Natural killer cell (primary cell): ENCODE measurements at regions not wholly inside any gene's neighbourhood (a gene's known extent, or its start where the extent isn't known, plus 50 kb on each side); places are given as distances from the start of the nearest gene placed in this dataset.

ENCODE experiments used
- ATAC-seq, 3 donors: fragments of 150-1000 bp in 2 of 3; fragments of 200-7000 bp in 1 of 3; cut with Tn5 transposase; 1 replicate in 1 of 3; 2 replicates in 2 of 3; pipeline ENCODE4 v1.10.0; 2021; ENCODE audit warnings: mild to moderate bottlenecking in 2 of 3, moderate library complexity in 2 of 3
- DNase-seq, 2 donors: peaks; one replicate each; pipeline versions ENCODE4 v3.0.0 to v3.0.0-alpha.2; 2013 to 2021; ENCODE audit warnings: mixed read lengths in 1 of 2
- H3K27ac ChIP-seq: one replicate; pipeline ENCODE4 v1.5.1; 2013; ENCODE audit warnings: mild to moderate bottlenecking, low read length
- H3K27me3 ChIP-seq: one replicate; pipeline ENCODE4 v1.6.1; 2013; ENCODE audit warnings: low read length; ENCODE audit not compliant: control insufficient read depth, insufficient read depth
- H3K36me3 ChIP-seq: one replicate; pipeline ENCODE4 v1.6.1; 2013; ENCODE audit warnings: low read length; ENCODE audit not compliant: control insufficient read depth, insufficient read depth
- H3K4me1 ChIP-seq: one replicate; pipeline ENCODE4 v1.6.1; 2013; ENCODE audit warnings: low read length; ENCODE audit not compliant: control insufficient read depth, insufficient read depth
- H3K4me3 ChIP-seq: one replicate; pipeline ENCODE4 v1.5.1; 2013; ENCODE audit warnings: low read length
- H3K9me3 ChIP-seq: one replicate; pipeline ENCODE4 v1.6.1; 2013; ENCODE audit warnings: low read length; ENCODE audit not compliant: control insufficient read depth, insufficient read depth
- H3K27ac Mint-ChIP-seq, 2 donors: one replicate each; pipeline ENCODE4 v1.8.0; 2022; ENCODE audit warnings: mild to moderate bottlenecking in 2 of 2, mixed read lengths in 2 of 2, moderate library complexity in 1 of 2
- H3K27me3 Mint-ChIP-seq, 2 donors: one replicate each; pipeline ENCODE4 v1.8.0; 2022; ENCODE audit warnings: low read depth in 2 of 2, mixed read lengths in 2 of 2
- H3K36me3 Mint-ChIP-seq: one replicate; pipeline ENCODE4 v1.8.0; 2022; ENCODE audit warnings: mixed read lengths
- H3K4me1 Mint-ChIP-seq, 2 donors: one replicate each; pipeline ENCODE4 v1.8.0; 2022; ENCODE audit warnings: mixed read lengths in 2 of 2
- H3K4me3 Mint-ChIP-seq: one replicate; pipeline ENCODE4 v1.8.0; 2022; ENCODE audit warnings: mild to moderate bottlenecking, moderate library complexity, mixed read lengths
- H3K9me3 Mint-ChIP-seq, 2 donors: one replicate each; pipeline ENCODE4 v1.8.0; 2022; ENCODE audit warnings: mixed read lengths in 2 of 2
- CTCF ChIP-seq: fragments of 200-600 bp; IDR thresholded peaks from one replicate; pipeline ENCODE4 v1.8.0; 2022; ENCODE audit warnings: antibody characterized with exemption
- WGBS: methylation state at CpG from one replicate; pipeline ENCODE4 v1.1.7; 2013; ENCODE audit warnings: missing lambda C conversion rate; ENCODE audit not compliant: insufficient coverage; 5-methylcytosine and 5-hydroxymethylcytosine counted together
- intact Hi-C: fragments of 100-400 bp; cut with micrococcal nuclease; formaldehyde crosslinking; loops from one replicate; pipeline ENCODE4 v1.14.2; 2022

- Histone ChIP-seq H3K4me3 (no peak overlapping the region), H3K36me3 (no peaks in the 10 kb centered on the region), H3K27me3 (no peaks in the 10 kb centered on the region), H3K9me3 (no peaks in the 10 kb centered on the region), H3K27ac (no peak overlapping the region), H3K4me1 (no peaks in the 10 kb centered on the region)
- 83% methylated on average over 10 of the region's 10 CpGs for WGBS
- TF ChIP-seq CTCF: no peak
- DNase-seq (no peak), ATAC-seq (no peak)
- Mint-ChIP-seq H3K36me3 (no peaks in the 10 kb centered on the region), H3K27me3 (peaks cover 6 to 7% of the 10 kb centered on the region in 2 donors), H3K27ac (no peak overlapping the region), H3K4me3 (no peak overlapping the region), H3K9me3 (no peaks in the 10 kb centered on the region), H3K4me1 (no peaks in the 10 kb centered on the region)
- intact Hi-C loops: no loop called here
Measured at GRCh38 chr10:128775743-128776142, 649.5 kb upstream of the MKI67 start.

- no peaks in the 10 kb centered on the region for H3K36me3 ChIP-seq
- no peaks in the 10 kb centered on the region for H3K9me3 Mint-ChIP-seq
- no peaks in the 10 kb centered on the region for H3K27me3 ChIP-seq
- H3K4me1 ChIP-seq: no peaks in the 10 kb centered on the region
- TF ChIP-seq CTCF: no peak
- H3K4me1 Mint-ChIP-seq: no peaks in the 10 kb centered on the region
- H3K27me3 Mint-ChIP-seq: peaks cover 6 to 7% of the 10 kb centered on the region in 2 donors
- WGBS: 61% methylated on average over 8 of the region's 9 CpGs
- H3K27ac ChIP-seq: no peak overlapping the region
- H3K9me3 ChIP-seq: no peaks in the 10 kb centered on the region
- intact Hi-C loops: no loop called here
- no peak overlapping the region for H3K27ac Mint-ChIP-seq
- DNase-seq (no peak), ATAC-seq (no peak)
- H3K4me3 Mint-ChIP-seq: no peak overlapping the region
- no peak overlapping the region for H3K4me3 ChIP-seq
- H3K36me3 Mint-ChIP-seq: no peaks in the 10 kb centered on the region
Measured at GRCh38 chr10:128776673-128777252, 650.5 kb upstream of the MKI67 start.

- ATAC-seq (no peak), DNase-seq (no peak)
- no peaks in the 10 kb centered on the region for H3K9me3 ChIP-seq
- no peaks in the 10 kb centered on the region for H3K36me3 Mint-ChIP-seq
- no peaks in the 10 kb centered on the region for H3K27me3 ChIP-seq
- no peak for TF ChIP-seq CTCF
- H3K4me3 Mint-ChIP-seq: no peak overlapping the region
- no peaks in the 10 kb centered on the region for H3K4me1 Mint-ChIP-seq
- no peak overlapping the region for H3K27ac Mint-ChIP-seq
- peaks cover 2 to 6% of the 10 kb centered on the region in 2 donors for H3K27me3 Mint-ChIP-seq
- intact Hi-C loops: no loop called here
- no peak overlapping the region for H3K4me3 ChIP-seq
- no peaks in the 10 kb centered on the region for H3K4me1 ChIP-seq
- H3K36me3 ChIP-seq: no peaks in the 10 kb centered on the region
- WGBS: no CpG with 5 or more reads among the region's 2 CpGs
- H3K27ac ChIP-seq: no peak overlapping the region
- H3K9me3 Mint-ChIP-seq: no peaks in the 10 kb centered on the region
Measured at GRCh38 chr10:128777342-128777741, 651.1 kb upstream of the MKI67 start.

GRCh38 chr10:128779416-128779815 lies 653.2 kb upstream of the MKI67 start:
- Histone ChIP-seq H3K36me3 (no peaks in the 10 kb centered on the region), H3K9me3 (no peaks in the 10 kb centered on the region), H3K27ac (no peak overlapping the region), H3K4me1 (no peaks in the 10 kb centered on the region), H3K27me3 (no peaks in the 10 kb centered on the region), H3K4me3 (no peak overlapping the region)
- TF ChIP-seq CTCF: no peak
- intact Hi-C loops: no loop called here
- DNase-seq (no peak), ATAC-seq (no peak)
- Mint-ChIP-seq H3K4me1 (no peaks in the 10 kb centered on the region), H3K4me3 (no peak overlapping the region), H3K9me3 (no peaks in the 10 kb centered on the region), H3K27ac (no peak overlapping the region), H3K36me3 (no peaks in the 10 kb centered on the region), H3K27me3 (peaks cover 0 to 6% of the 10 kb centered on the region in 2 donors)
- WGBS: 92% methylated on average over 15 of the region's 15 CpGs
